ENCODE measurements at regions not wholly inside any gene's neighbourhood (a gene's known extent, or its start where the extent isn't known, plus 50 kb on each side); places are given as distances from the start of the nearest gene placed in this dataset.

- H3K9me3 ChIP-seq = no peaks in the 10 kb centered on the region
- no peaks in the 10 kb centered on the region for H3K36me3 ChIP-seq (ENCODE audit: control insufficient read depth in 2 of 2, extremely low read depth in 1 of 2, insufficient read depth in 1 of 2, low read length in 1 of 2)
- no peaks in the 10 kb centered on the region for H3K4me1 ChIP-seq (ENCODE audit: control insufficient read depth in 1 of 2, extremely low read depth in 1 of 2, insufficient read depth in 2 of 2, low read length in 2 of 2)
- Mint-ChIP-seq H3K4me1 (peaks cover 0 to 4% (median 2%) of the 10 kb centered on the region in 3 donors), H3K4me3 (no peak overlapping the region), H3K27ac (no peak overlapping the region), H3K9me3 (no peaks in the 10 kb centered on the region), H3K27me3 (peaks cover 3 to 8% of the 10 kb centered on the region in 2 donors), H3K36me3 (no peaks in the 10 kb centered on the region)
- no CpG with 5 or more reads among the region's 3 CpGs for WGBS (ENCODE audit: insufficient coverage)
- ATAC-seq (replicated peaks in 1 of 4) (no peak), DNase-seq (no peak)
- no peak overlapping the region for H3K27ac ChIP-seq (ENCODE audit: low read length)
- no peaks in the 10 kb centered on the region for H3K27me3 ChIP-seq (replicated peaks in 1 of 2; ENCODE audit: control insufficient read depth in 2 of 2, extremely low read depth in 1 of 2, insufficient read depth in 2 of 2, low read length in 1 of 2)
- POLR2A ChIA-PET = interaction anchor here in 1 of 2 donors (0.7 kb wide), 1 partner anchor 34 kb away, joined by 4 read pairs; no protein-coding TSS in a partner anchor
- no peak overlapping the region for H3K4me3 ChIP-seq (ENCODE audit: control insufficient read depth in 1 of 2, extremely low read depth in 1 of 2, low read length in 1 of 2)
- CTCF ChIA-PET = no interaction called here
Observed at GRCh38 chr1:192735298-192735915, 73.4 kb upstream of the RGS2 start.

DNA sequence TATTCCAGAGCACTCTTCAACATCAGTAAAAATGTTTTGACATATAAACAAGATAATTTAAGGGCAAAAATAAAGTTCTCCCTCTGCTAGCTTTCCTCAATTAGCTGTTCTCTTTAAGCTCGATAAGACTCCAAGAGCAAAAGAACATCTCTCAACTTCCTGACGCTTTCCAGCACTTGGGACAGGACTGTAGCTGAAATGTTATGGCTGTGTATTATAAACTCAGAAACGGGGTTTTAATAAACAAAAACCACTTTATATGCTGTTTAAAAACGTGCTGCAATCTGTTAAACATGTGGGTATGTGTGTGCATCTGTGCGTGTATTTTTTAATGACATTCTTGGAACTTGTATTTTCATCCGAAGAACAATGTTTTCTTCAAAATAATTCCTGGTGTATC, 71.5 kb upstream of the RGS2 start:
- no peaks in the 10 kb centered on the region for H3K9me3 Mint-ChIP-seq
- H3K4me3 ChIP-seq (ENCODE audit: control insufficient read depth in 1 of 2, extremely low read depth in 1 of 2, low read length in 1 of 2) = no peak overlapping the region
- ATAC-seq (replicated peaks in 1 of 4) = no peak
- H3K4me3 Mint-ChIP-seq = no peak overlapping the region
- H3K27me3 ChIP-seq (replicated peaks in 1 of 2; ENCODE audit: control insufficient read depth in 2 of 2, extremely low read depth in 1 of 2, insufficient read depth in 2 of 2, low read length in 1 of 2) = no peaks in the 10 kb centered on the region
- H3K36me3 ChIP-seq (ENCODE audit: control insufficient read depth in 2 of 2, extremely low read depth in 1 of 2, insufficient read depth in 1 of 2, low read length in 1 of 2) = no peaks in the 10 kb centered on the region
- 100% methylated on average over 1 of the region's 6 CpGs for WGBS (ENCODE audit: insufficient coverage)
- peaks cover 0 to 4% (median 2%) of the 10 kb centered on the region in 3 donors for H3K4me1 Mint-ChIP-seq
- ChIA-PET CTCF (no interaction called here), POLR2A (no interaction called here)
- no peak for DNase-seq
- H3K27ac Mint-ChIP-seq = no peak overlapping the region
- peaks cover 3 to 8% of the 10 kb centered on the region in 2 donors for H3K27me3 Mint-ChIP-seq
- no peaks in the 10 kb centered on the region for H3K4me1 ChIP-seq (ENCODE audit: control insufficient read depth in 1 of 2, extremely low read depth in 1 of 2, insufficient read depth in 2 of 2, low read length in 2 of 2)
- no peaks in the 10 kb centered on the region for H3K36me3 Mint-ChIP-seq
- no peaks in the 10 kb centered on the region for H3K9me3 ChIP-seq
- no peak overlapping the region for H3K27ac ChIP-seq (ENCODE audit: low read length)

- DNase-seq (no peak), ATAC-seq (replicated peaks in 1 of 4) (no peak)
- H3K4me3 Mint-ChIP-seq = no peak overlapping the region
- Histone ChIP-seq H3K27me3 (replicated peaks in 1 of 2; ENCODE audit: control insufficient read depth in 2 of 2, extremely low read depth in 1 of 2, insufficient read depth in 2 of 2, low read length in 1 of 2) (no peaks in the 10 kb centered on the region), H3K36me3 (ENCODE audit: control insufficient read depth in 2 of 2, extremely low read depth in 1 of 2, insufficient read depth in 1 of 2, low read length in 1 of 2) (no peaks in the 10 kb centered on the region), H3K9me3 (no peaks in the 10 kb centered on the region), H3K4me1 (ENCODE audit: control insufficient read depth in 1 of 2, extremely low read depth in 1 of 2, insufficient read depth in 2 of 2, low read length in 2 of 2) (no peaks in the 10 kb centered on the region), H3K4me3 (ENCODE audit: control insufficient read depth in 1 of 2, extremely low read depth in 1 of 2, low read length in 1 of 2) (no peak overlapping the region), H3K27ac (ENCODE audit: low read length) (no peak overlapping the region)
- peaks cover 0 to 4% (median 2%) of the 10 kb centered on the region in 3 donors for H3K4me1 Mint-ChIP-seq
- ChIA-PET POLR2A (no interaction called here), CTCF (no interaction called here)
- 91% methylated on average over 10 of the region's 11 CpGs for whole genome bisulfite sequencing (ENCODE audit: insufficient coverage)
- no peaks in the 10 kb centered on the region for H3K9me3 Mint-ChIP-seq
- peaks cover 3 to 13% of the 10 kb centered on the region in 2 donors for H3K27me3 Mint-ChIP-seq
- H3K27ac Mint-ChIP-seq = no peak overlapping the region
- no peaks in the 10 kb centered on the region for H3K36me3 Mint-ChIP-seq
Observed at GRCh38 chr1:192739476-192740184, 69.2 kb upstream of the RGS2 start.

DNA sequence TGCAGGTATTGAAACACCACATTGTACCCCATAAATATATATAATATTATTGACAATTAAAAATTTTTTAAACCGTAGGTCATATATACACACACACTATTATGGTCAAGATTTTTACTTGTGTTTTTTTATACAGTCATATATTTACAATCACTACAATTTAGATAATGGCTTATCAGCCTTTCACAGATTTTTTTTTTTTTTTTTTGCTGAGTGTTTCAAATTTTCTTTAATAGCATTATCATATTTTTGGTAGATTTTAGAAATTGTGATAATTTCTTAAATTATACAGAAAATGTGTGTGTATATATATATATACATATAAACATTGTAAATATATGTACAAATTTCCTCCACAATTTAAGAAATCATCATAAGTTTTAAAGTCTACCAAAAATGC, 68.6 kb upstream of the RGS2 start:
- Mint-ChIP-seq H3K9me3 (no peaks in the 10 kb centered on the region), H3K4me3 (no peak overlapping the region)
- no peaks in the 10 kb centered on the region for H3K4me1 ChIP-seq (ENCODE audit: control insufficient read depth in 1 of 2, extremely low read depth in 1 of 2, insufficient read depth in 2 of 2, low read length in 2 of 2)

GRCh38 chr1:192741095-192741494, 67.7 kb upstream of the RGS2 start:
- POLR2A ChIA-PET = no interaction called here
- peaks cover 3 to 13% of the 10 kb centered on the region in 2 donors for H3K27me3 Mint-ChIP-seq
- Histone ChIP-seq H3K4me1 (ENCODE audit: control insufficient read depth in 1 of 2, extremely low read depth in 1 of 2, insufficient read depth in 2 of 2, low read length in 2 of 2) (no peaks in the 10 kb centered on the region), H3K4me3 (ENCODE audit: control insufficient read depth in 1 of 2, extremely low read depth in 1 of 2, low read length in 1 of 2) (no peak overlapping the region), H3K27me3 (replicated peaks in 1 of 2; ENCODE audit: control insufficient read depth in 2 of 2, extremely low read depth in 1 of 2, insufficient read depth in 2 of 2, low read length in 1 of 2) (no peaks in the 10 kb centered on the region), H3K27ac (ENCODE audit: low read length) (no peak overlapping the region), H3K9me3 (no peaks in the 10 kb centered on the region), H3K36me3 (ENCODE audit: control insufficient read depth in 2 of 2, extremely low read depth in 1 of 2, insufficient read depth in 1 of 2, low read length in 1 of 2) (no peaks in the 10 kb centered on the region)
- no peak overlapping the region for H3K4me3 Mint-ChIP-seq
- CTCF ChIA-PET = interaction anchor here in 1 of 2 donors (0.5 to 0.6 kb wide), 2 partner anchors 11 to 870 kb away, joined by 3 to 4 read pairs; no protein-coding TSS in a partner anchor
- H3K36me3 Mint-ChIP-seq = no peaks in the 10 kb centered on the region
- DNase-seq (no peak), ATAC-seq (replicated peaks in 1 of 4) (no peak)
- WGBS (ENCODE audit: insufficient coverage) = 95% methylated on average over 2 of the region's 3 CpGs
- no peaks in the 10 kb centered on the region for H3K9me3 Mint-ChIP-seq
- H3K27ac Mint-ChIP-seq = no peak overlapping the region
- peaks cover 0 to 4% (median 2%) of the 10 kb centered on the region in 3 donors for H3K4me1 Mint-ChIP-seq

More for the DNA sequence above, 68.6 kb upstream of the RGS2 start:
- Mint-ChIP-seq H3K4me1 (peaks cover 0 to 4% (median 2%) of the 10 kb centered on the region in 3 donors), H3K27ac (no peak overlapping the region), H3K36me3 (no peaks in the 10 kb centered on the region), H3K27me3 (peaks cover 3 to 13% of the 10 kb centered on the region in 2 donors)
- no CpG with 5 or more reads among the region's 1 CpG for WGBS (ENCODE audit: insufficient coverage)
- ChIA-PET CTCF (no interaction called here), POLR2A (no interaction called here)
- Histone ChIP-seq H3K27ac (ENCODE audit: low read length) (no peak overlapping the region), H3K27me3 (replicated peaks in 1 of 2; ENCODE audit: control insufficient read depth in 2 of 2, extremely low read depth in 1 of 2, insufficient read depth in 2 of 2, low read length in 1 of 2) (no peaks in the 10 kb centered on the region), H3K9me3 (no peaks in the 10 kb centered on the region), H3K4me3 (ENCODE audit: control insufficient read depth in 1 of 2, extremely low read depth in 1 of 2, low read length in 1 of 2) (no peak overlapping the region), H3K36me3 (ENCODE audit: control insufficient read depth in 2 of 2, extremely low read depth in 1 of 2, insufficient read depth in 1 of 2, low read length in 1 of 2) (no peaks in the 10 kb centered on the region)
- DNase-seq (no peak), ATAC-seq (replicated peaks in 1 of 4) (no peak)

DNA sequence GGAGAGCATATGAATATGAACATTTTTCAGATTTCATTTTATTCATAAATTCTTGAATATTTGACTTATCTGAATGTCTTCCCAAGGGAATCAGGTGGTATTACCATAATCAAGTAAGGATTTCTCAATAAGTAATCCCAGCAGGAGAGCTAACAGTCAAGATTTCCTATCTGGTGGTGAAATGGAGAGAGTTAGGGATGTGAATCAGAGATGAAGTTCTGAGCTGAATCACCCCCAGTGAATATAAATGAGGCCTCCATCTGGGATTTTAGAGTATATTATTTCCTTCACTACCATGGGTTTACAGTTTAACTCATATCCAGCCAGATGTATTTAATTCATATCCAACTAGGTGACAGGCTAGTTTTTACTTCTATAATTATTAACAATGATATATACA, 61.5 kb upstream of the RGS2 start:
- no peaks in the 10 kb centered on the region for H3K4me1 Mint-ChIP-seq
- POLR2A ChIA-PET = no interaction called here

More for the DNA sequence above, 61.5 kb upstream of the RGS2 start:
- no peaks in the 10 kb centered on the region for H3K36me3 ChIP-seq (ENCODE audit: control insufficient read depth in 2 of 2, extremely low read depth in 1 of 2, insufficient read depth in 1 of 2, low read length in 1 of 2)
- H3K27ac ChIP-seq (ENCODE audit: low read length) = no peak overlapping the region
- H3K4me3 ChIP-seq (ENCODE audit: control insufficient read depth in 1 of 2, extremely low read depth in 1 of 2, low read length in 1 of 2) = no peak overlapping the region
- H3K4me1 ChIP-seq (ENCODE audit: control insufficient read depth in 1 of 2, extremely low read depth in 1 of 2, insufficient read depth in 2 of 2, low read length in 2 of 2) = no peaks in the 10 kb centered on the region
- H3K36me3 Mint-ChIP-seq = no peaks in the 10 kb centered on the region
- no peak for DNase-seq
- peaks cover 0 to 6% of the 10 kb centered on the region in 2 donors for H3K27me3 Mint-ChIP-seq
- no peak overlapping the region for H3K27ac Mint-ChIP-seq
- H3K4me3 Mint-ChIP-seq = no peak overlapping the region
- no peaks in the 10 kb centered on the region for H3K27me3 ChIP-seq (replicated peaks in 1 of 2; ENCODE audit: control insufficient read depth in 2 of 2, extremely low read depth in 1 of 2, insufficient read depth in 2 of 2, low read length in 1 of 2)
- CTCF ChIA-PET = no interaction called here
- no peak for ATAC-seq (replicated peaks in 1 of 4)
- no peaks in the 10 kb centered on the region for H3K9me3 ChIP-seq
- no peaks in the 10 kb centered on the region for H3K9me3 Mint-ChIP-seq

All from T-cell (primary cell).